SU-DHL-6 (cell line): ENCODE measurements at regions not wholly inside any gene's neighbourhood (a gene's known extent, or its start where the extent isn't known, plus 50 kb on each side); places are given as distances from the start of the nearest gene placed in this dataset.

Experiments used
- CTCF ChIP-seq: fragments of 200-600 bp; sonication (generic); IDR thresholded peaks from one replicate; pipeline ENCODE4 v1.5.1; 2017; ENCODE audit warnings: antibody characterized with exemption, mild to moderate bottlenecking, low read length, moderate library complexity; ENCODE audit not compliant: insufficient read depth, poor library complexity, severe bottlenecking
- EZH2phosphoT487 ChIP-seq: fragments of 200-600 bp; sonication (generic), shearing (Covaris generic); conservative IDR thresholded peaks from 2 replicates; pipeline ENCODE4 v1.6.1; 2018; ENCODE audit warnings: mild to moderate bottlenecking, antibody characterized with exemption, low read length, moderate library complexity, mixed read lengths

- TF ChIP-seq CTCF (no peak), EZH2phosphoT487 (no peak)
These were observed 630.8 kb upstream of the IMPG1 start for GRCh38 chr6:76703285-76703684.
